SU-DHL-6 (cell line): ENCODE measurements at regions not wholly inside any gene's neighbourhood (a gene's known extent, or its start where the extent isn't known, plus 50 kb on each side); places are given as distances from the start of the nearest gene placed in this dataset.
A peak's percentile ranks its signal among the peaks of the same experiment; 100 is the strongest.

Experiments
- H2AFZ ChIP-seq: fragments of 200-600 bp; sonication (generic); 2 replicates; pipeline ENCODE4 v1.6.1; 2014; ENCODE audit warnings: low read depth, mild to moderate bottlenecking, moderate library complexity, mixed read lengths, antibody characterized with exemption, low read length; ENCODE audit not compliant: severe bottlenecking
- H3F3A ChIP-seq: fragments of 200-600 bp; shearing (Covaris generic); 2 replicates; pipeline ENCODE4 v1.6.0; 2016; ENCODE audit warnings: antibody characterized with exemption, mild to moderate bottlenecking; ENCODE audit not compliant: insufficient read depth
- H3K27ac ChIP-seq: fragments of 200-600 bp; sonication (generic); 2 replicates; pipeline ENCODE4 v1.5.1; 2016; ENCODE audit warnings: low read depth, mild to moderate bottlenecking, low read length, moderate library complexity, mixed read lengths
- H3K27me3 ChIP-seq: fragments of 200-600 bp; sonication (generic), shearing (Covaris generic); 2 replicates; pipeline ENCODE4 v1.6.0; 2014; ENCODE audit warnings: mild to moderate bottlenecking, low read length
- H3K36me3 ChIP-seq: fragments of 200-600 bp; sonication (generic); 2 replicates; pipeline ENCODE4 v1.6.1; 2014; ENCODE audit warnings: mild to moderate bottlenecking, low read length, mixed read lengths
- H3K4me2 ChIP-seq: fragments of 300-600, 200-600 bp; shearing (Covaris generic), sonication (generic); 2 replicates; pipeline ENCODE4 v1.6.0; 2014; ENCODE audit warnings: low read length, low read depth, mild to moderate bottlenecking; ENCODE audit not compliant: poor library complexity, severe bottlenecking
- H3K4me3 ChIP-seq: fragments of 200-600 bp; sonication (generic); 2 replicates; pipeline ENCODE4 v1.5.1; 2014; ENCODE audit warnings: antibody characterized with exemption, low read length, mild to moderate bottlenecking, mixed read lengths; ENCODE audit not compliant: insufficient read depth, poor library complexity, severe bottlenecking
- H3K79me2 ChIP-seq: fragments of 200-600 bp; sonication (generic); 2 replicates; pipeline ENCODE4 v1.6.1; 2014; ENCODE audit warnings: mild to moderate bottlenecking, low read length, moderate library complexity; ENCODE audit not compliant: insufficient read depth
- H3K9ac ChIP-seq: fragments of 200-600 bp; sonication (generic); 2 replicates; pipeline ENCODE4 v1.7.0; 2014; ENCODE audit warnings: mild to moderate bottlenecking, low read length
- H3K9me2 ChIP-seq: fragments of 200-600 bp; sonication (generic); replicated peaks from 2 replicates; pipeline ENCODE4 v1.6.1; 2014; ENCODE audit warnings: low read length; ENCODE audit not compliant: insufficient read depth
- H3K9me3 ChIP-seq: fragments of 200-600 bp; sonication (generic); 2 replicates; pipeline ENCODE4 v1.6.1; 2014; ENCODE audit warnings: low read length, mixed read lengths; ENCODE audit not compliant: insufficient read depth
- H4K20me1 ChIP-seq: fragments of 200-600 bp; sonication (generic); 2 replicates; pipeline ENCODE4 v1.6.1; 2014; ENCODE audit warnings: low read depth, mild to moderate bottlenecking, antibody characterized with exemption, low read length, moderate library complexity, mixed read lengths
- EZH2phosphoT487 ChIP-seq: fragments of 200-600 bp; sonication (generic), shearing (Covaris generic); conservative IDR thresholded peaks from 2 replicates; pipeline ENCODE4 v1.6.1; 2018; ENCODE audit warnings: mild to moderate bottlenecking, antibody characterized with exemption, low read length, moderate library complexity, mixed read lengths
- TF ChIP-seq, protein P1 (sequence below): fragments of 200-600 bp; sonication (generic); IDR thresholded peaks from one replicate; pipeline ENCODE4 v1.5.1; 2017; ENCODE audit warnings: antibody characterized with exemption, mild to moderate bottlenecking, low read length, moderate library complexity; ENCODE audit not compliant: insufficient read depth, poor library complexity, severe bottlenecking

- TF ChIP-seq, protein P1, sequence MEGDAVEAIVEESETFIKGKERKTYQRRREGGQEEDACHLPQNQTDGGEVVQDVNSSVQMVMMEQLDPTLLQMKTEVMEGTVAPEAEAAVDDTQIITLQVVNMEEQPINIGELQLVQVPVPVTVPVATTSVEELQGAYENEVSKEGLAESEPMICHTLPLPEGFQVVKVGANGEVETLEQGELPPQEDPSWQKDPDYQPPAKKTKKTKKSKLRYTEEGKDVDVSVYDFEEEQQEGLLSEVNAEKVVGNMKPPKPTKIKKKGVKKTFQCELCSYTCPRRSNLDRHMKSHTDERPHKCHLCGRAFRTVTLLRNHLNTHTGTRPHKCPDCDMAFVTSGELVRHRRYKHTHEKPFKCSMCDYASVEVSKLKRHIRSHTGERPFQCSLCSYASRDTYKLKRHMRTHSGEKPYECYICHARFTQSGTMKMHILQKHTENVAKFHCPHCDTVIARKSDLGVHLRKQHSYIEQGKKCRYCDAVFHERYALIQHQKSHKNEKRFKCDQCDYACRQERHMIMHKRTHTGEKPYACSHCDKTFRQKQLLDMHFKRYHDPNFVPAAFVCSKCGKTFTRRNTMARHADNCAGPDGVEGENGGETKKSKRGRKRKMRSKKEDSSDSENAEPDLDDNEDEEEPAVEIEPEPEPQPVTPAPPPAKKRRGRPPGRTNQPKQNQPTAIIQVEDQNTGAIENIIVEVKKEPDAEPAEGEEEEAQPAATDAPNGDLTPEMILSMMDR = no peak
- no peak for TF ChIP-seq EZH2phosphoT487
- H3K27me3 ChIP-seq = no peaks in the 10 kb centered on the region
Observed at GRCh38 chr6:71376830-71377229, 88.2 kb downstream of the OGFRL1 start.

GRCh38 chr6:71383476-71383875 is 94.9 kb downstream of the OGFRL1 start:
- Histone ChIP-seq H3K27me3 (no peaks in the 10 kb centered on the region), H3K9me3 (no peaks in the 10 kb centered on the region), H3K4me3 (no peak overlapping the region), H3K79me2 (no peaks in the 10 kb centered on the region), H3K4me2 (no peak overlapping the region), H3K9ac (no peak overlapping the region), H3F3A (no peaks in the 10 kb centered on the region), H3K27ac (no peak overlapping the region), H3K9me2 (no peaks in the 10 kb centered on the region), H3K36me3 (no peaks in the 10 kb centered on the region), H4K20me1 (no peaks in the 10 kb centered on the region), H2AFZ (no peak overlapping the region)
- TF ChIP-seq, protein P1 = no peak
- no peak for TF ChIP-seq EZH2phosphoT487

More at GRCh38 chr6:71376830-71377229, 88.2 kb downstream of the OGFRL1 start:
- H3K9me2 ChIP-seq = no peaks in the 10 kb centered on the region
- H2AFZ ChIP-seq = no peak overlapping the region
- H3K36me3 ChIP-seq = no peaks in the 10 kb centered on the region
- H4K20me1 ChIP-seq = no peaks in the 10 kb centered on the region
- no peak overlapping the region for H3K4me2 ChIP-seq
- H3K27ac ChIP-seq = no peak overlapping the region
- no peak overlapping the region for H3K9ac ChIP-seq
- no peak overlapping the region for H3K4me3 ChIP-seq
- no peaks in the 10 kb centered on the region for H3K9me3 ChIP-seq
- H3K79me2 ChIP-seq = no peaks in the 10 kb centered on the region
- no peaks in the 10 kb centered on the region for H3F3A ChIP-seq

DNA sequence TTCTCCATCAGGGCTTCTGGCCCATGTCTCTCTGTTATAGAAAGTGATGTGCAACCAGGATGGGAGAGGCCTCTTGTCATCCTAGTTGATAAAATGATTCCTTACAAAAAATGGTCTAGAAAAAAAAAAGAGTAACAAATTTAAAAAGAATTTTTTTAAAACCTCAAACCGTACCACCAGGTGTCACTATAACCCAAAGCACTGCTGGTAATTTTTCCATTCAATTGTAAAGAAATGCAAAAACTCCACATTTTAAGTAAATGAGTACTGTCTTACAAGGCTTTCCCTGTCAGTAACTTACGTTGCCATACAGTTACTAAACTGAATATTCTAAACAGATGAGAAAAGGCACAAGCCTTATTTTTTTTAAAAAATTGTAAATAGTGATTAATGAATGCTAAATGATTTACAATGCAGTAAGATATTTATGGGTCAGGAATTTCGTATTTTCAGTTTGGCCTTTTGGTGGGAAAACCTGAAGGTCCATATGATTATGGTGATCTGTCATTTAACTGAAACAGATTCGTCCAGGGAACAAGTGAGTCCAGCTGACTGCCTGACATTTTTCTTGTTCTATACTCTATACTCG is 95.4 kb downstream of the OGFRL1 start:
- no peak overlapping the region for H2AFZ ChIP-seq

More for the DNA sequence above, 95.4 kb downstream of the OGFRL1 start:
- Histone ChIP-seq H3K9me2 (no peaks in the 10 kb centered on the region), H3K27me3 (no peaks in the 10 kb centered on the region), H3K36me3 (no peaks in the 10 kb centered on the region), H3K9ac (no peak overlapping the region), H3K79me2 (no peaks in the 10 kb centered on the region), H4K20me1 (no peaks in the 10 kb centered on the region), H3K4me2 (no peak overlapping the region), H3F3A (no peaks in the 10 kb centered on the region), H3K9me3 (no peaks in the 10 kb centered on the region), H3K4me3 (no peak overlapping the region), H3K27ac (no peak overlapping the region)
- TF ChIP-seq, protein P1 = peak; percentile 36
- no peak for TF ChIP-seq EZH2phosphoT487
